ENCODE measurements at regions not wholly inside any gene's neighbourhood (a gene's known extent, or its start where the extent isn't known, plus 50 kb on each side); places are given as distances from the start of the nearest gene placed in this dataset.

DNA sequence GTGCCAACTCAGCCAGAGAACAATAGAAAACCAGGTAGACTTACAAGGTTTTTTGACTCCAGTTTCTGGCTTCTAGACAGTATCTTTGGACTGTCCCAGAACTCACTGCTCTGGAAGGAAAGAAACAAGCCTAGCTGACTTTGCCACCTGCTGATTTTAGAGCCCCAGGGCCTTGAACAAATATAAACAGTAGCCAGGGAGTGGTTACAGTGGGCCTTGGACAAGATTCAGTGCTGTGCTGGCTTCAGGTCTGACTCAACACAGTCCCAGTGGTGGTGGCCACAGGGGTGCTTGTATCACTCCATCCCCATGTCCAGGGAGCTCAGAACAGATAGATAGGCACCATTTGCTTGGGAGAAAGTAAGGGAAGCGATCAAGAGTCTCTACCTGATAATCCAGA lies 694.1 kb upstream of the ADGRL3 start (continued):
- TF ChIP-seq, protein P1, sequence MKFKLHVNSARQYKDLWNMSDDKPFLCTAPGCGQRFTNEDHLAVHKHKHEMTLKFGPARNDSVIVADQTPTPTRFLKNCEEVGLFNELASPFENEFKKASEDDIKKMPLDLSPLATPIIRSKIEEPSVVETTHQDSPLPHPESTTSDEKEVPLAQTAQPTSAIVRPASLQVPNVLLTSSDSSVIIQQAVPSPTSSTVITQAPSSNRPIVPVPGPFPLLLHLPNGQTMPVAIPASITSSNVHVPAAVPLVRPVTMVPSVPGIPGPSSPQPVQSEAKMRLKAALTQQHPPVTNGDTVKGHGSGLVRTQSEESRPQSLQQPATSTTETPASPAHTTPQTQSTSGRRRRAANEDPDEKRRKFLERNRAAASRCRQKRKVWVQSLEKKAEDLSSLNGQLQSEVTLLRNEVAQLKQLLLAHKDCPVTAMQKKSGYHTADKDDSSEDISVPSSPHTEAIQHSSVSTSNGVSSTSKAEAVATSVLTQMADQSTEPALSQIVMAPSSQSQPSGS (IDR thresholded peaks at IDR 0.05; ENCODE audit: low read length) = no peak
- no peak for TF ChIP-seq POLR2A (IDR thresholded peaks at IDR 0.05; ENCODE audit: control extremely low read depth in 1 of 2, low read depth in 2 of 2, low read length in 2 of 2)
- no peak for TF ChIP-seq GTF2F1 (IDR thresholded peaks at IDR 0.05; ENCODE audit: borderline replicate concordance, low read depth, low read length)
- TF ChIP-seq GABPA (IDR thresholded peaks at IDR 0.05; ENCODE audit: borderline replicate concordance, insufficient read depth, low read length) = no peak
- no peak for TF ChIP-seq NRF1 (IDR thresholded peaks at IDR 0.05; ENCODE audit: low read depth, low read length)
- TF ChIP-seq CTBP2 (IDR thresholded peaks at IDR 0.05; ENCODE audit: borderline replicate concordance, insufficient read depth, insufficient read length, low read length) = no peak
- no peak for TF ChIP-seq TEAD4 (IDR thresholded peaks at IDR 0.05; ENCODE audit: low read depth, low read length)
- no peak for TF ChIP-seq JUN (IDR thresholded peaks at IDR 0.05; ENCODE audit: low read depth, low read length)
